ENCODE measurements at regions not wholly inside any gene's neighbourhood (a gene's known extent, or its start where the extent isn't known, plus 50 kb on each side); places are given as distances from the start of the nearest gene placed in this dataset.

- Histone ChIP-seq H3K18ac (ENCODE audit: extremely low read depth, low read length) (no peak overlapping the region), H2BK15ac (ENCODE audit: low read length) (no peak overlapping the region), H3K79me1 (ENCODE audit: low read depth, low read length) (no peaks in the 10 kb centered on the region), H3K4me1 (replicated peaks in 1 of 4; ENCODE audit: control insufficient read depth in 3 of 4, insufficient read depth in 4 of 4, low read length in 3 of 4) (peaks cover 0 to 3% (median 0%) of the 10 kb centered on the region in 4 experiments; a peak in 1 of 7 replicates), H2AFZ (ENCODE audit: low read length) (no peak overlapping the region), H2AK5ac (ENCODE audit: low read depth, low read length) (no peak overlapping the region), H3K79me2 (ENCODE audit: control insufficient read depth in 1 of 2, insufficient read depth in 2 of 2, low read length in 2 of 2) (no peaks in the 10 kb centered on the region), H4K8ac (ENCODE audit: extremely low read depth, insufficient read depth, low read length) (no peak overlapping the region), H3K27me3 (replicated peaks in 1 of 4; ENCODE audit: control insufficient read depth in 3 of 4, extremely low read depth in 1 of 4, insufficient read depth in 3 of 4, low read length in 3 of 4) (no peaks in the 10 kb centered on the region; a peak in 1 of 7 replicates), H2BK20ac (ENCODE audit: low read length) (no peak overlapping the region), H3K9ac (replicated peaks in 1 of 4; ENCODE audit: extremely low read depth in 1 of 4, low read depth in 3 of 4, low read length in 3 of 4) (no peak overlapping the region), H4K91ac (replicated peaks; ENCODE audit: insufficient read length, low read length) (no peak overlapping the region), H3K4me2 (ENCODE audit: insufficient read depth in 1 of 2, low read depth in 2 of 2, low read length in 2 of 2) (no peak overlapping the region), H2BK12ac (ENCODE audit: low read depth, low read length) (no peak overlapping the region), H3K4ac (replicated peaks; ENCODE audit: insufficient read length, low read depth, low read length) (no peak overlapping the region), H3K27ac (ENCODE audit: low read depth, low read length) (no peak overlapping the region), H4K20me1 (replicated peaks in 1 of 2; ENCODE audit: control insufficient read depth in 1 of 2, insufficient read depth in 2 of 2, low read length in 2 of 2) (no peaks in the 10 kb centered on the region), H3K36me3 (ENCODE audit: control insufficient read depth in 2 of 4, insufficient read depth in 4 of 4, low read length in 3 of 4) (no peaks in the 10 kb centered on the region), H3K23ac (ENCODE audit: insufficient read length) (no peak overlapping the region), H3K4me3 (ENCODE audit: extremely low read depth in 1 of 4, insufficient read depth in 2 of 4, low read depth in 3 of 4, low read length in 4 of 4) (no peak overlapping the region), H3K23me2 (ENCODE audit: low read depth, low read length) (no peaks in the 10 kb centered on the region), H3K14ac (ENCODE audit: insufficient read length) (no peak overlapping the region), H3K56ac (replicated peaks; ENCODE audit: insufficient read length, low read depth, low read length) (no peak overlapping the region), H2BK120ac (replicated peaks; ENCODE audit: low read depth, low read length) (no peak overlapping the region), H4K5ac (ENCODE audit: insufficient read length, low read depth, low read length) (no peak overlapping the region), H3K9me3 (ENCODE audit: insufficient read depth in 2 of 2, low read depth in 1 of 2, low read length in 1 of 2) (no peaks in the 10 kb centered on the region), H2BK5ac (ENCODE audit: low read depth, low read length) (no peak overlapping the region)
- POLR2A ChIA-PET (ENCODE audit: partially characterized antibody), result no interaction called here
- CTCF ChIA-PET (ENCODE audit: partially characterized antibody), result no interaction called here
- no peak for TF ChIP-seq MAFK (IDR thresholded peaks at IDR 0.05; ENCODE audit: low read depth, low read length)
- no peak for TF ChIP-seq NRF1 (IDR thresholded peaks at IDR 0.05; ENCODE audit: low read depth, low read length)
- no peak for TF ChIP-seq SUZ12 (IDR thresholded peaks at IDR 0.05; ENCODE audit: low read length)
- TF ChIP-seq SIN3A (conservative IDR thresholded peaks at IDR 0.05 in 1 of 2, IDR thresholded peaks at IDR 0.05 in 1 of 2; ENCODE audit: low read depth in 1 of 2, low read length in 2 of 2), result no peak
- no peak for TF ChIP-seq RBBP5 (IDR thresholded peaks at IDR 0.05; ENCODE audit: borderline replicate concordance, low read depth, low read length)
- DNase-seq (ENCODE audit: low read depth in 1 of 2, low spot score in 2 of 2) (no peak), FAIRE-seq (no peak)
- WGBS, 2 experiments (ENCODE audit: extremely low coverage in 1 of 2, insufficient coverage in 1 of 2, insufficient read length in 1 of 2, insufficient replicate concordance in 2 of 2, low coverage in 1 of 2, low lambda C conversion rate in 2 of 2, missing lambda C conversion rate in 1 of 2), result 90% methylated on average over 6 of the region's 6 CpGs; no CpG with 5 or more reads in 1 of the 2 experiments
These were observed 521.2 kb downstream of the FRK start for GRCh38 chr6:115539531-115539930.
